Gastroesophageal sphincter (tissue), 3 donors: ENCODE measurements at regions not wholly inside any gene's neighbourhood (a gene's known extent, or its start where the extent isn't known, plus 50 kb on each side); places are given as distances from the start of the nearest gene placed in this dataset.

ENCODE experiments used
- POLR2A ChIP-seq, 2 donors: fragments of 450-650 bp; IDR thresholded peaks; one replicate each; pipeline ENCODE4 v1.6.1; 2017; ENCODE audit warnings: antibody characterized with exemption in 2 of 2, mild to moderate bottlenecking in 2 of 2, moderate library complexity in 1 of 2
- POLR2AphosphoS5 ChIP-seq: sonication (generic); formaldehyde crosslinking; IDR thresholded peaks from one replicate; pipeline ENCODE4 v1.6.1; 2017; ENCODE audit warnings: antibody characterized with exemption
- TF ChIP-seq, protein P1 (sequence below), 4 experiments: fragments of 200-600 bp in 2 of 4; fragments of 450-650 bp in 2 of 4; sonication (generic) in 1 of 4; IDR thresholded peaks; one replicate each; pipeline ENCODE4 v1.5.1; 2017 to 2019; ENCODE audit warnings: antibody characterized with exemption in 4 of 4, mild to moderate bottlenecking in 2 of 4, moderate library complexity in 2 of 4

DNA sequence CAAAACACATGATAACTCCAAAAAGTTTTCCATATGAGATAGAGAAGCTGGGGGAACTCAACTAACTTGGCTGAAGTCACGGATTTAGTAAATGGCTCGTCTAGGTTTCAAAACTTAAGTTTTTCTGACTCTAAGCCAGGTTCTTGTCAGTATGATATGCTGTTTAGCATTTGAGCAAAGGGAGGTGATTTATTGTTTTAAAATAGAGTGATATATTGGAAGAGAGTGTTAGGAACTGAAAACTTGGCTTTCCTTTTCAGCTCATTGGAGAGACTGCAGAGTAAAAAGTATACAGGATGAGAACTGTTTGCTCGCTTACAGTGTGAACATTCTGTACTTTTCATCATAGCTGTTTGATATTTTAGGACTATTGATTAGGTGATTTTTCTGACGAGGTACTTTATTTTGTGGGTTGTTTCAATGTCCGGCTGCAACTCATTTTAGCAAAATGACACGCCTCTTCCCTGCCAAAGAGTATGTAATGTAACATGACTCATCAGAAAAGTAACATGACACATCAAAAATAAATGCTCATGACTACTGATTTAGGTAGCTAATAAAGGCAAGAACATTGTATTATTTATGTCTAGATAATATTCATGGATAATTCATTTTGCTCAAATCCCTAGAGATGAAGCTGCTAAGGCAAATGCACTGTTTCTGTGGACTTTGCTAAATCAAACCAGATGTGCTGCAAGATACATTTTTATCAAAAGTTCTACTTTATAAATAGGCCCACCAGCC, 355.1 kb downstream of the GPATCH2 start:
- TF ChIP-seq POLR2AphosphoS5 (peak; percentile 50), POLR2A (IDR thresholded peaks at IDR 0.05) (no peak)
- TF ChIP-seq, protein P1, sequence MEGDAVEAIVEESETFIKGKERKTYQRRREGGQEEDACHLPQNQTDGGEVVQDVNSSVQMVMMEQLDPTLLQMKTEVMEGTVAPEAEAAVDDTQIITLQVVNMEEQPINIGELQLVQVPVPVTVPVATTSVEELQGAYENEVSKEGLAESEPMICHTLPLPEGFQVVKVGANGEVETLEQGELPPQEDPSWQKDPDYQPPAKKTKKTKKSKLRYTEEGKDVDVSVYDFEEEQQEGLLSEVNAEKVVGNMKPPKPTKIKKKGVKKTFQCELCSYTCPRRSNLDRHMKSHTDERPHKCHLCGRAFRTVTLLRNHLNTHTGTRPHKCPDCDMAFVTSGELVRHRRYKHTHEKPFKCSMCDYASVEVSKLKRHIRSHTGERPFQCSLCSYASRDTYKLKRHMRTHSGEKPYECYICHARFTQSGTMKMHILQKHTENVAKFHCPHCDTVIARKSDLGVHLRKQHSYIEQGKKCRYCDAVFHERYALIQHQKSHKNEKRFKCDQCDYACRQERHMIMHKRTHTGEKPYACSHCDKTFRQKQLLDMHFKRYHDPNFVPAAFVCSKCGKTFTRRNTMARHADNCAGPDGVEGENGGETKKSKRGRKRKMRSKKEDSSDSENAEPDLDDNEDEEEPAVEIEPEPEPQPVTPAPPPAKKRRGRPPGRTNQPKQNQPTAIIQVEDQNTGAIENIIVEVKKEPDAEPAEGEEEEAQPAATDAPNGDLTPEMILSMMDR (IDR thresholded peaks at IDR 0.05): no peak
